ENCODE measurements at regions not wholly inside any gene's neighbourhood (a gene's known extent, or its start where the extent isn't known, plus 50 kb on each side); places are given as distances from the start of the nearest gene placed in this dataset.

DNA sequence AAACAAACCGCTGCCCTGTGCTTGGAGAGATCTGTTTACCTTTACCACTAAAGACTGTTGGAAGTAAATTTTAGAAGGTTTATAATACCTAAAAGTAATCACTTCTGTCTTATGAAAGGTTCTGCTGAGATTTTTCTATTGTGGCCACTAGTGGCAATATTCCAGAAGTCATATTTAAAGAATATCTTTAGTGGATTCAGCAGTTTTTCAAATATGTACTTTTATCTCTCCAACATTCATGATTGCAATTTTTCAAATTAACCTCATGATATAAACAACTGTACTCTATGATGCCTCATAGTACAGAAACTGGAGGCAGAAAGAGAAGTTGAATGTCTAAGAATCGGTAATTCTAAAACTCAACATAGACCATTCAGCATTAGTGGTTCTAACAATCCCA, 53.2 kb upstream of the USPL1 start:
- ChIA-PET CTCF (interaction anchor here (1.6 kb wide), 1 partner anchor 14 kb away, joined by 4 read pairs; no protein-coding TSS in a partner anchor), POLR2A (no interaction called here)
- no peak for DNase-seq (ENCODE audit: low read depth, low spot score)
- TF ChIP-seq, protein P1, sequence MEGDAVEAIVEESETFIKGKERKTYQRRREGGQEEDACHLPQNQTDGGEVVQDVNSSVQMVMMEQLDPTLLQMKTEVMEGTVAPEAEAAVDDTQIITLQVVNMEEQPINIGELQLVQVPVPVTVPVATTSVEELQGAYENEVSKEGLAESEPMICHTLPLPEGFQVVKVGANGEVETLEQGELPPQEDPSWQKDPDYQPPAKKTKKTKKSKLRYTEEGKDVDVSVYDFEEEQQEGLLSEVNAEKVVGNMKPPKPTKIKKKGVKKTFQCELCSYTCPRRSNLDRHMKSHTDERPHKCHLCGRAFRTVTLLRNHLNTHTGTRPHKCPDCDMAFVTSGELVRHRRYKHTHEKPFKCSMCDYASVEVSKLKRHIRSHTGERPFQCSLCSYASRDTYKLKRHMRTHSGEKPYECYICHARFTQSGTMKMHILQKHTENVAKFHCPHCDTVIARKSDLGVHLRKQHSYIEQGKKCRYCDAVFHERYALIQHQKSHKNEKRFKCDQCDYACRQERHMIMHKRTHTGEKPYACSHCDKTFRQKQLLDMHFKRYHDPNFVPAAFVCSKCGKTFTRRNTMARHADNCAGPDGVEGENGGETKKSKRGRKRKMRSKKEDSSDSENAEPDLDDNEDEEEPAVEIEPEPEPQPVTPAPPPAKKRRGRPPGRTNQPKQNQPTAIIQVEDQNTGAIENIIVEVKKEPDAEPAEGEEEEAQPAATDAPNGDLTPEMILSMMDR (IDR thresholded peaks at IDR 0.05; ENCODE audit: insufficient read depth, low read length, missing control alignments), result no peak
- H3K4me3 ChIP-seq (ENCODE audit: low read depth, low read length), result no peak overlapping the region

DNA sequence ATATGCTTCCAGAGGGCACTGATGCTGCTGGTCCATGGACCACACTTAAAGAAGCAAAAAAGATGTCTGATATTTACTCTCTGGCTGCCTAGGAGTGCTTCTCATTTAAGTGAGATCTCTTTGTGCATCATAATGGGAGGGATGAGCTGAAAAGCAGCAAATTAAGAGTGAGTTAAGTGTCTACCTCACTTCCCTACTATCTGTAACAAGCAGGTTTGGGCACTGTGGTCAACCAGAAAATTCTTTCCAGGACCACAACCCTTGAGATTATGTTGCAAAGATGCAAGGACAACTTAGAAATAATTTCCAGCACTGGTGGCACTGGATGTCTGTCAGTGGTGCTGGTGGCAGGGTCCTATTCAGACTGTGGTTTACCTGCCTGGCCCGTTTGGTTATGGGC, 52.1 kb upstream of the USPL1 start:
- TF ChIP-seq, protein P1 (IDR thresholded peaks at IDR 0.05; ENCODE audit: insufficient read depth, low read length, missing control alignments), result no peak
- no peak for DNase-seq (ENCODE audit: low read depth, low spot score)
- no peak overlapping the region for H3K4me3 ChIP-seq (ENCODE audit: low read depth, low read length)
- ChIA-PET CTCF (interaction anchor here (1.6 kb wide), 1 partner anchor 15 kb away, joined by 4 read pairs; no protein-coding TSS in a partner anchor), POLR2A (no interaction called here)

DNA sequence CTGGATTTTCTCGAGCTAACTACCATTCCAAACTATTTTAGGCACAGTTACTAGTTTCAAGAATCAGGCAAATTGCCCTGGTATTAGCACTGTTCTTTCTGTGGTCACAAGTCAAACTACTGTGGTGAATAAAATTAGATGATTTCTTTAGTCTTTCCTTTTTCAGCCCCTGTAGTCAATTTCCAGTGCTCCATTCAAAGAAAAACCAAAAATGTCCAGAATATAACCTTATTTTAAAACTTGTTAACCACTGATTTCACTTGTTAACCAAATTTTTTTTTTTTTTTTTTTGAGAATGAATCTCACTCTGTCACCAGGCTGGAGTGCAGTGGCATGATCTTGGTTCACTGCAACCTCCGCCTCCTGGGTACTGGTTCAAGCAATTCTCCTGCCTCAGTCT, 50.6 kb upstream of the USPL1 start:
- ChIA-PET POLR2A (no interaction called here), CTCF (no interaction called here)
- H3K4me3 ChIP-seq (ENCODE audit: low read depth, low read length), result no peak overlapping the region
- TF ChIP-seq, protein P1 (IDR thresholded peaks at IDR 0.05; ENCODE audit: insufficient read depth, low read length, missing control alignments), result no peak
- DNase-seq (ENCODE audit: low read depth, low spot score), result no peak
